SKM-1 (cell line): ENCODE measurements at regions not wholly inside any gene's neighbourhood (a gene's known extent, or its start where the extent isn't known, plus 50 kb on each side); places are given as distances from the start of the nearest gene placed in this dataset.

Experiments
- DNase-seq: peaks from one replicate; lab custom pipeline; 2025; ENCODE audit not compliant: unreplicated experiment; lab: John Stamatoyannopoulos, UW

- no peak for DNase-seq
Observed at GRCh38 chr9:90979138-90979551, 177.5 kb downstream of the SYK start.

DNA sequence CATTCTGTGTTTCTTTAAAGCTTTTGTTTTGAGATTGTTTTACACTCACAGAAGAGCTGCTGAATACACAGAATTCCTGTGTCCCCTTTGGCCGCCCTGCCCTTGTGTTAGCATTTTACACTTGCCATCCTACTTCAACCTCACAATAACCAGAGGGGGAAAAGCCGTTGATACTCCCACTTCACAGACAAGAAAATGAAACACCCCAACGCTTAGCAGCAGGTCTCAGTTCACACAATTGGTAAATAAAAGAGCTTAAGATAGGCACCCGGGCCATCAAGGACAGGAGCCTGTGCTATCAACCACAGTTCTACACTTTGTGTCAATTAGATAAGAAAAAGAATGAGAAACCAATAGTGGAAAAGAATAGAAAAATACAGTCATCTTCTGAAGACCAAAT is 178.0 kb downstream of the SYK start:
- DNase-seq = no peak

DNA sequence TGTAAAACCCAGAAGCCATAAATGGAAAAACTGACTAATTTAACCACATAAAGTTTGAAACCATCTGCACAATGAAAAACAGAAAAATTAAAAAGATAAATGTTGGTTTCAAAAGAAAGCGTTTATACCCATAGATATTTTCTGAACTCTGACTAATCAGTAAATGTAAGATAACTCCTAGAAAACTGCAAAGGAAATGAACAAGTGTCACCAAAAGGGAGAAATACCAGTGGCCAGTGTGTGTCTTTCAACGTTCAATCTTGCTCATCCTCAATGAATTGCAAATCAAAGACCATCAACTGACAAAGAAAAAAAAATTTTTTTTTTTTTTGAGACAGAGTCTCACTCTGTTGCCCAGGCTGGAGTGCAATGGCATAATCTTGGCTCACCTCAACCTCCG is 180.1 kb downstream of the SYK start:
- DNase-seq = no peak

DNA sequence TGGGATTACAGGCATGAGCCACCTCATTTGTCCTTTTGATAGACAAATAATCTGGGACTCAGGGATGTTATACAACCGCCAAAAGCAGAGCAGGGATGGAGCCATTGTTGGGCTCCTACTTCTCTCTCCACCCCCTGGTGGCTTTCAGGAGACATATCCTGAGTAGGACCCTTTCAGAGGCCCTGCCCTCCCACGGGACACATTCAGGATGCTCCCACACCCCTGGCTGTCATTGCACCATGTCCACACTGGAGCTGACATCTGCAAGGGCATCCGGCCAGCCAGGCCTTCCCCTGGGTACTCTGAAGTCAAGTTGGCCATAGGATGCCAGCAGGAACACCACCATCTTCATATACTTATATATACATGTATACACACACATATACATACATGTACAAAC is 181.8 kb downstream of the SYK start:
- no peak for DNase-seq

GRCh38 chr9:90985631-90986030 is 184.0 kb downstream of the SYK start:
- DNase-seq = no peak

- DNase-seq = no peak
Observed at GRCh38 chr9:90986161-90986560, 184.5 kb downstream of the SYK start.

DNA sequence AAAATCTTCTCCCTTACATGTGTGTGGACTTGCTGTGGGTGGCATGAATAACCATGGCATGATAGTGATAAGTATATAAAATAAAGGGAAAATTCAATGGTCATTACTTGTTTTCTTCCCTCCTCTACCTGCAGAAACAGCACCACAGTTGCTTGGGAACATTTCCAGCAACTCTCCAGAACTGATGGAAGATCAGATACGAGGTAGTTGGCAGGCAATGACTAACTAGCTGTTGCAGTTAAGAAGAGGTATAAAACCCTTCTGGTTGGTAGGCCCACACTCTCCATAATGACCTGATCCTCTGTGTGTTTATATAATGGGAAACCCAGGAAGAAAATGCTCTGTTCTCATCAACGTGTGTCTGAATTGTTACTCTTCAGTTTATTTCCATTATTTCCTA is 185.9 kb downstream of the SYK start:
- DNase-seq = no peak

DNA sequence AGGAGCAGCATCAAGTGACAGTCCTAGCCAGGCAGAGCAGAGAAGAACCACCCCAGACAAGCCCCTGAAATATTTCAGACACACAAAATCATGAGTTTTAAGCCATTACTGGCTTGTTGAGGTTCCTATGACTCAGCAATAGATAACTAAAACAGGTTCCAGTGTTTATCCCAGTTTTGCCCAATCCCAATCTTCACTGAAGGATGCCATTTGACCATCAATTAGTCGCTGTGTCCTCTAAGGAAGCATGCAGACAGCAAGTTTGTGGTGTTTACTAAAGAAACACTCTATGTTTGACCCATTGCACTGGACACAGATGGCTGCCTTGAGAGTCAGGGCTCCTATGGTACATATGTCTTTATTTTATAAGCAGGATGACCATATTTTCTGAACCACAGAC is 186.7 kb downstream of the SYK start:
- DNase-seq = no peak

GRCh38 chr9:90991953-90992352 is 190.3 kb downstream of the SYK start:
- DNase-seq = no peak

GRCh38 chr9:90995516-90995915 is 193.9 kb downstream of the SYK start:
- DNase-seq = no peak

DNA sequence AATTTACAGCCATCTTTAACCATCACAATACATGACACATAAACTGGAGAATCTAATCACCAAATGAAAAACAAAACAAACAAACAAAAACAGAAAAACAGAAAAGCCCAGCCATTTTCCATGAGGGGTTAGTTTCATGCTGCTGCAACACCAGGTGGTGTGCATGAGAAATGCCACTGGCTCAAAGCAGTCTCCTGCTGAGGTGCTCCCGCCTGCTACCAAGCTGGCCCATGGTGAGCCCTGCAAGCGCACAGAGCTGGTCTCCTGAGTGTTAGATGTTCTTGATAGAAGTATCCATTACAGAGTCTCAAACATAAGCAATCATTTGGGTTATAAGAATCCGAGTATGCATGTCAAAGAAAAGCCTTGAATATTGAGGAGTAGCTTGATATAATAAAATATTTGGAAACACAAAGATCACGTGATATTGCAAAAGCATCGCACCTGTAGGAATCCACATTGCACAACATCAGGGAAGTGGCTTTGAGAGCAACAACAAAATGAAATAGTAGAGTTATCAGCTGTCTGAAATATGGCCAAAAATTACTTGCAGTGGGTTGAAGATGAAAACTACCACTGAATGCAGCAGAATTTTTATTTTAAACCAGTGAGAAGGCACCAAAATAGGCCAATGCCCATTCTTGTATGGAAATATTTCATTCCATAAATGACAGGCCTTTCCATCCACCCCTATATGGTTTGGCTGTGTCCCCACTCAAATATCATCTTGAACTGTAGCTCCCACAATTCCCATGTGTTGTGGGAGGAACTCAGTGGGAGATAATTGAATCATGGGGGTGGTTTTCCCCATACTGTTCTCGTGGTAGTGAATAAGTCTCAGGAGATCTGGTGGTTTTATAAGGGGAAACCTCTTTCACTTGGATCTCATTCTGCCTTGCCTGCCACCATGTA is 194.8 kb downstream of the SYK start:
- no peak for DNase-seq

GRCh38 chr9:90998573-90998972 is 197.0 kb downstream of the SYK start:
- no peak for DNase-seq

DNA sequence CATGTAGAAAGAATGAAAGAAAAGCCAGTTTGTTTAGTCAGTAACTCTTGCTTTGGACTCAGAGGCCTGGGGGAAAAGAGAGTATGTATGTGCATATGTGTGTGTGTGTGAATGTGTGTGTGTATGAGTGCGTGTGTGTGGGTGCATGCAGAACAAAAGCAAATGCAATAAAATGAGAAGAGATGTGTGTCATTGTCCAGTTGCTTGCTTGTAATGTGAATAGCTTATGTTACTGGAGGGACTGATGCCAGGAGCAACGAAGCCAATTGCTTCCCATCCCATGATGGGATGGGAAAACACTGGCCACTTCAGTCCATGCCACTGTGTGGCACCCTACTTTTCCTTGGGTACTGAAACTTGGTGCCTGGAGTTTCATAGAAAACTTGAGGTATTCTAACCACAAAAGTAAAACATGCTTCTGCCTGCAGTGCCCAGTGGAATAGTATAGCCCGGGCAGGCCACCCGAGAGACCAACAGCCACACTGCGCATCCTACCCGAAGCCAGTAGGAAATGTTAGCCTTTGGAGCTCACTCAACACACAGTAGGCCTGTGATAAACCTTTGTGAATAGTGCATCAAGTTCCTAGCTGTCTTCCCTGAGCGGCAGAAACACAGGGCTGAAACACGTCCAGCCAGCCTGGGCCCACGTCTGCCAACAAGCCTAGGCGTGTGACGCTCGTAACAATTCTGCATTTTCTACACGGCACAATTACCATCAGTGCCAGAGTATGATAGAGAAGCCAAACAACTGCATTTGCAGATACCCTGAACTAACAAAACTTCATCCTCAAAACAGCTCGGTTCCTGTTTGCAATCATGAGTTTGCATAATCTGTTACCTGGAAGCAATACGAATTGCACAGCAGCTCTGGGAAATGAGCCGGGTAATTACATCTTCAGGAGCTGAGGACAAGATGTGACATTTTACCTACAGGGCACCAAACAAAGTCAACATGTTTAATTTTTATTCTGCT is 198.1 kb downstream of the SYK start:
- DNase-seq = no peak

DNA sequence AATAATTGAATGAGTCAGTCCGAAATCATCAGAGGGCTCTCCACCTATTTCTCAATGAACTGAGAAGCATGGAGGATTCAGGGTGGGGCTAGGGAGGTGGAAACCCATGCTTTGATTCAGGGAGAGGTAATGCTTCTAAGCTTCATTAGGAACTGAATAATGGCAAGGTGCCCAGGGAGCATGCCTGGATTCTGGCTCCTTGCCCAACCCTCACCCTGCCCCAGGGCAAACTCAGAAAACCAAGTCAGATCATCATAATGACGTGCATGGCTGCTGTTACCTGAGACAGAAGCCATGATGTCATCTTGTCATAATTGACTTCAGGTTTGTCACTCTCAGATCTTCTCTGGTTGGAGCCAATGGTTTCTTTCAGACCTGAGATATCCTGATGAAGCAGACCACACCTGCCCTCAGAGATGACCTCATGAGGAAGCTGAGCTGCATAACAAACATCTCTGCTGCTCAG is 199.6 kb downstream of the SYK start:
- DNase-seq = no peak

DNA sequence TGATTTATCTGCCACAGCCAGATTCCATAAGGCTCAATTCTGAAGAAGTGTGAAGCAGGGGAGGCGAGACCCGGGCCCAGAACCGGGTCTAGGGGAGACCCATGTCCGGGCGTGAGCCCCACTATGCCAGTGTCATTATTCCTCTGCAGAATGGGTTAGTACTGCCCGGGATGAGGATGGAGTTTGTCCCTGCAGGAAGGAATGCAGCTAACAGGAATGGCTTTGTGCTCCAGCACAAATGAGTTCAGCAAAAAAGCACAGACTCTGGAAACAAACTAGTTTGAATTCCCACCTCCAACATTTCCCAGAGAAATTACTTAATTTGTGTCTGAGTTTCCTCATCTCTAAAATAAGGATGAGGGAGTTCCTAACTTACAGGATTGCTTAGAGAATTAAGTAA is 202.9 kb downstream of the SYK start:
- no peak for DNase-seq

GRCh38 chr9:91004992-91005391 is 203.4 kb downstream of the SYK start:
- no peak for DNase-seq

- DNase-seq = no peak
Observed at GRCh38 chr9:91006046-91006445, 204.4 kb downstream of the SYK start.

- no peak for DNase-seq
Observed at GRCh38 chr9:91008568-91008967, 206.9 kb downstream of the SYK start.

DNA sequence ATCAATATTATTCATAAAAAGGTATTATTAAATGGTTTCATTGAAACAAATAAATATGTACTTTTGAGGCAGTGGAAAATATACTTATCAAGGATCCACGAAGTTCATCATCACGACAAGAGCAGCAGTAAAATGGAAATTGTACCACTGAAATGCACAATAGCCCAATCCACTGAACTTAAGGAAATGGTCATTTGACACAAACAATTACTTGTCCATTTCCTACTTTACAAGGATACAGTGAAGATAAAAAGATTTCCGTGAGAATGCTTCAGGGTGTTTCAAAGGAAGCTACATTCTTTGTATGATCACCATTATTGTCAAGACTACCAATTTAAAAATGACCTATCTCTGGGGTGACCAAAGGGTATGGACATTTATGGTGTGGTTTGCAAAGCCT is 210.3 kb downstream of the SYK start:
- no peak for DNase-seq

GRCh38 chr9:91012933-91013841 is 211.6 kb downstream of the SYK start:
- no peak for DNase-seq

- DNase-seq = no peak
Observed at GRCh38 chr9:91017245-91017644, 215.6 kb downstream of the SYK start.
